ENCODE measurements at regions not wholly inside any gene's neighbourhood (a gene's known extent, or its start where the extent isn't known, plus 50 kb on each side); places are given as distances from the start of the nearest gene placed in this dataset.

GRCh38 chr2:62304429-62305417 lies 108.8 kb downstream of the B3GNT2 start (continued):
- peak; percentile 84; the same call in 1 of the 2 replicates for TF ChIP-seq STAT6 (CRISPR knock-in tag; IDR thresholded peaks at IDR 0.05)
- TF ChIP-seq NFIC (IDR thresholded peaks at IDR 0.05) = peak; percentile 36
- TF ChIP-seq CXXC5 (CRISPR knock-in tag; IDR thresholded peaks at IDR 0.05) = peak; percentile 76
- peak; percentile 24; the same call in 1 of the 2 replicates for TF ChIP-seq PTTG1 (tag; IDR thresholded peaks at IDR 0.05; ENCODE audit: low read depth)
- TF ChIP-seq FOXJ3 (CRISPR knock-in tag; IDR thresholded peaks at IDR 0.05) = no peak
- TF ChIP-seq MTF1 (CRISPR knock-in tag; IDR thresholded peaks at IDR 0.05; ENCODE audit: borderline replicate concordance) = no peak
- no peak for TF ChIP-seq RBM34 (IDR thresholded peaks at IDR 0.05; ENCODE audit: borderline replicate concordance, insufficient read depth, low read length)
- no peak for TF ChIP-seq ARID2 (IDR thresholded peaks at IDR 0.05)
- TF ChIP-seq BRF1 (IDR thresholded peaks at IDR 0.05; ENCODE audit: borderline replicate concordance, extremely low read depth, insufficient read length) = no peak
- peak; percentile 86 for TF ChIP-seq SMARCE1 (IDR thresholded peaks at IDR 0.05)
- peak; percentile 92 for TF ChIP-seq CREB3 (tag; conservative IDR thresholded peaks at IDR 0.05; ENCODE audit: low read depth)
- no peak for TF ChIP-seq ZZZ3 (IDR thresholded peaks at IDR 0.05)
- TF ChIP-seq SNRNP70 (optimal IDR thresholded peaks at IDR 0.05; ENCODE audit: low read depth, low read length) = no peak
- TF ChIP-seq KLF10 (CRISPR knock-in tag; IDR thresholded peaks at IDR 0.05) = no peak
- no peak for TF ChIP-seq SREBF2 (CRISPR knock-in tag; IDR thresholded peaks at IDR 0.05)
- TF ChIP-seq ELF1 (tag; IDR thresholded peaks at IDR 0.05) = no peak
- no peak for TF ChIP-seq GATAD2A (IDR thresholded peaks at IDR 0.05)
- TF ChIP-seq E2F1 (CRISPR knock-in tag; IDR thresholded peaks at IDR 0.05) = no peak
- peak; percentile 72 for TF ChIP-seq CEBPG (CRISPR knock-in tag; IDR thresholded peaks at IDR 0.05)
- TF ChIP-seq CEBPG (tag; conservative IDR thresholded peaks at IDR 0.05 in 1 of 2, IDR thresholded peaks at IDR 0.05 in 1 of 2) = peak; percentile 82 to 83
- TF ChIP-seq LEF1 (IDR thresholded peaks at IDR 0.05) = peak; percentile 44; the same call in 1 of the 2 replicates
- peak; percentile 70 for TF ChIP-seq NFYB (IDR thresholded peaks at IDR 0.05; ENCODE audit: extremely low read depth, insufficient read length)
- peak; percentile 62 for TF ChIP-seq RBFOX2 (IDR thresholded peaks at IDR 0.05; ENCODE audit: low read depth, low read length)
